Stimulated activated CD4-positive, alpha-beta T cell treated with anti-CD3 and anti-CD28 coated beads, TNF-alpha, amount 100 ng/mL, for 4 hours (primary cell): ENCODE measurements at regions not wholly inside any gene's neighbourhood (a gene's known extent, or its start where the extent isn't known, plus 50 kb on each side); places are given as distances from the start of the nearest gene placed in this dataset.

ENCODE experiments used
- DNase-seq, 3 experiments: peaks; one replicate each; pipeline ENCODE4 v3.0.0-alpha.2; 2020; ENCODE audit warnings: low read depth in 3 of 3

- DNase-seq: no peak
Observed at GRCh38 chr18:37701967-37702366, 136.4 kb upstream of the CELF4 start.

- no peak for DNase-seq
Observed at GRCh38 chr18:37698508-37699040, 133.0 kb upstream of the CELF4 start.

GRCh38 chr18:37694516-37694915 lies 128.9 kb upstream of the CELF4 start:
- no peak for DNase-seq

- DNase-seq: no peak
Observed at GRCh38 chr18:37691162-37691561, 125.6 kb upstream of the CELF4 start.

GRCh38 chr18:37689841-37690240 lies 124.2 kb upstream of the CELF4 start:
- DNase-seq: no peak

- no peak for DNase-seq
Observed at GRCh38 chr18:37684590-37684989, 119.0 kb upstream of the CELF4 start.

GRCh38 chr18:37684183-37684582 lies 118.6 kb upstream of the CELF4 start:
- no peak for DNase-seq

GRCh38 chr18:37680911-37681310 lies 115.3 kb upstream of the CELF4 start:
- no peak for DNase-seq

- no peak for DNase-seq
Observed at GRCh38 chr18:37676276-37676675, 110.7 kb upstream of the CELF4 start.

- no peak for DNase-seq
Observed at GRCh38 chr18:37675699-37676098, 110.1 kb upstream of the CELF4 start.

- DNase-seq: no peak
Observed at GRCh38 chr18:37674570-37674969, 109.0 kb upstream of the CELF4 start.

GRCh38 chr18:37673671-37674070 lies 108.1 kb upstream of the CELF4 start:
- DNase-seq: no peak

GRCh38 chr18:37672932-37673595 lies 107.5 kb upstream of the CELF4 start:
- no peak for DNase-seq

- DNase-seq: no peak
Observed at GRCh38 chr18:37672001-37672400, 106.4 kb upstream of the CELF4 start.

- no peak for DNase-seq
Observed at GRCh38 chr18:37671530-37671929, 105.9 kb upstream of the CELF4 start.

GRCh38 chr18:37671119-37671518 lies 105.5 kb upstream of the CELF4 start:
- no peak for DNase-seq

- DNase-seq: no peak
Observed at GRCh38 chr18:37669991-37670534, 104.5 kb upstream of the CELF4 start.

- DNase-seq: no peak
Observed at GRCh38 chr18:37668971-37669747, 103.6 kb upstream of the CELF4 start.

GRCh38 chr18:37667836-37668235 lies 102.2 kb upstream of the CELF4 start:
- no peak for DNase-seq

GRCh38 chr18:37666991-37667390 lies 101.4 kb upstream of the CELF4 start:
- no peak for DNase-seq

GRCh38 chr18:37666451-37666850 lies 100.9 kb upstream of the CELF4 start:
- no peak for DNase-seq

- DNase-seq: no peak
Observed at GRCh38 chr18:37665346-37665745, 99.7 kb upstream of the CELF4 start.

GRCh38 chr18:37663446-37663845 lies 97.8 kb upstream of the CELF4 start:
- no peak for DNase-seq
